H1 (cell line): ENCODE measurements at regions not wholly inside any gene's neighbourhood (a gene's known extent, or its start where the extent isn't known, plus 50 kb on each side); places are given as distances from the start of the nearest gene placed in this dataset.

Experiments used
- CTCF ChIA-PET: fragments of 300-600 bp; sonication (Branson Sonifier 250); formaldehyde crosslinking; loops from one replicate; lab custom pipeline; 2021; ENCODE audit not compliant: partially characterized antibody; lab: Charles Lee
- POLR2A ChIA-PET: fragments of 300-600 bp; sonication (Branson Sonifier 250); formaldehyde crosslinking; loops from one replicate; lab custom pipeline; 2021; ENCODE audit warnings: inconsistent platforms; ENCODE audit not compliant: partially characterized antibody; lab: Charles Lee
- DNase-seq, 2 experiments: peaks; one replicate each; pipeline versions ENCODE4 v3.0.0 to v3.0.0-alpha.2; 2010 to 2022; ENCODE audit warnings: low spot score in 2 of 2, low read depth in 1 of 2, mixed read lengths in 1 of 2
- FAIRE-seq: peaks from 2 replicates; lab custom pipeline; 2011; peaks lifted over from hg19 to GRCh38; lab: Jason Lieb, UNC
- H2AFZ ChIP-seq: 2 replicates; pipeline ENCODE4 v1.8.1; 2012; ENCODE audit warnings: low read length, inconsistent platforms
- H2AK5ac ChIP-seq: 2 replicates; pipeline ENCODE4 v1.6.1; 2013; ENCODE audit warnings: low read depth, low read length
- H2BK120ac ChIP-seq: replicated peaks from 2 replicates; pipeline ENCODE3; 2013; ENCODE audit warnings: low read depth, low read length, inconsistent platforms
- H2BK12ac ChIP-seq: 2 replicates; pipeline ENCODE4 v1.6.1; 2013; ENCODE audit warnings: low read depth, low read length
- H2BK15ac ChIP-seq: 2 replicates; pipeline ENCODE4 v1.6.1; 2013; ENCODE audit warnings: low read length
- H2BK20ac ChIP-seq: 2 replicates; pipeline ENCODE4 v1.6.1; 2013; ENCODE audit warnings: low read length
- H2BK5ac ChIP-seq: 2 replicates; pipeline ENCODE4 v1.6.1; 2013; ENCODE audit warnings: low read depth, low read length
- H3K14ac ChIP-seq: 2 replicates; pipeline ENCODE4 v1.6.1; 2013; ENCODE audit warnings: inconsistent platforms; ENCODE audit not compliant: insufficient read length
- H3K18ac ChIP-seq: 2 replicates; pipeline ENCODE4 v1.6.1; 2013; ENCODE audit warnings: low read length; ENCODE audit errors: extremely low read depth
- H3K23ac ChIP-seq: 2 replicates; pipeline ENCODE4 v1.6.1; 2013; ENCODE audit warnings: inconsistent platforms; ENCODE audit not compliant: insufficient read length
- H3K23me2 ChIP-seq: 2 replicates; pipeline ENCODE4 v1.6.1; 2013; ENCODE audit warnings: low read depth, low read length
- H3K27ac ChIP-seq: 2 replicates; pipeline ENCODE4 v1.6.1; 2011; ENCODE audit warnings: low read depth, low read length, inconsistent platforms
- H3K27me3 ChIP-seq, 4 experiments: replicated peaks in 1 of 4; 1 replicate in 1 of 4; 2 replicates in 3 of 4; pipeline versions ENCODE4 v1.6.1 to v1.8.1; 2011 to 2013; ENCODE audit warnings: low read length in 3 of 4, mild to moderate bottlenecking in 3 of 4, inconsistent platforms in 2 of 4, mixed read lengths in 2 of 4, moderate library complexity in 1 of 4; ENCODE audit not compliant: control insufficient read depth in 3 of 4, insufficient read depth in 3 of 4; ENCODE audit errors: extremely low read depth in 1 of 4
- H3K36me3 ChIP-seq, 4 experiments: 2 replicates each; pipeline versions ENCODE4 v1.6.1 to v1.8.1; 2011 to 2013; ENCODE audit warnings: mild to moderate bottlenecking in 4 of 4, low read length in 3 of 4, moderate library complexity in 2 of 4, control low read depth in 1 of 4, inconsistent platforms in 1 of 4; ENCODE audit not compliant: insufficient read depth in 4 of 4, control insufficient read depth in 2 of 4
- H3K4ac ChIP-seq: replicated peaks from 2 replicates; pipeline ENCODE3; 2013; ENCODE audit warnings: low read length, low read depth, mixed read lengths, inconsistent platforms; ENCODE audit not compliant: insufficient read length
- H3K4me1 ChIP-seq, 4 experiments: replicated peaks in 1 of 4; 1 replicate in 1 of 4; 2 replicates in 3 of 4; pipeline versions ENCODE4 v1.6.1 to v1.8.1; 2011 to 2013; ENCODE audit warnings: low read length in 3 of 4, inconsistent platforms in 2 of 4, mixed read lengths in 1 of 4; ENCODE audit not compliant: insufficient read depth in 4 of 4, control insufficient read depth in 3 of 4
- H3K4me2 ChIP-seq, 2 experiments: 2 replicates each; pipeline versions ENCODE4 v1.6.1 to v1.8.1; 2011 to 2013; ENCODE audit warnings: low read depth in 2 of 2, low read length in 2 of 2, control low read depth in 1 of 2, inconsistent platforms in 1 of 2, mild to moderate bottlenecking in 1 of 2; ENCODE audit not compliant: insufficient read depth in 1 of 2
- H3K4me3 ChIP-seq, 4 experiments: fragments of 200-600, 300-600 bp in 1 of 4; sonication (generic), shearing (Covaris generic), sonication (Bioruptor Twin) in 1 of 4; 2 replicates each; pipeline versions ENCODE4 v1.5.1 to v1.8.1; 2011 to 2016; ENCODE audit warnings: low read length in 4 of 4, low read depth in 3 of 4, control low read depth in 2 of 4, inconsistent platforms in 2 of 4, mild to moderate bottlenecking in 2 of 4, mixed read lengths in 1 of 4, moderate library complexity in 1 of 4; ENCODE audit not compliant: insufficient read depth in 2 of 4; ENCODE audit errors: extremely low read depth in 1 of 4
- H3K56ac ChIP-seq: replicated peaks from 2 replicates; pipeline ENCODE3; 2013; ENCODE audit warnings: low read depth, mild to moderate bottlenecking, mixed read lengths, low read length, inconsistent platforms; ENCODE audit not compliant: insufficient read length
- H3K79me1 ChIP-seq: 2 replicates; pipeline ENCODE4 v1.6.1; 2013; ENCODE audit warnings: low read depth, low read length, control low read depth
- H3K79me2 ChIP-seq, 2 experiments: 2 replicates each; pipeline versions ENCODE4 v1.6.1 to v1.8.1; 2012 to 2013; ENCODE audit warnings: low read length in 2 of 2, mild to moderate bottlenecking in 2 of 2, inconsistent platforms in 1 of 2; ENCODE audit not compliant: insufficient read depth in 2 of 2, control insufficient read depth in 1 of 2
- H3K9ac ChIP-seq, 4 experiments: replicated peaks in 1 of 4; 1 replicate in 1 of 4; 2 replicates in 3 of 4; pipeline versions ENCODE4 v1.6.1 to v1.8.1; 2011 to 2013; ENCODE audit warnings: low read depth in 3 of 4, low read length in 3 of 4, control low read depth in 2 of 4, mild to moderate bottlenecking in 2 of 4, moderate library complexity in 2 of 4, inconsistent platforms in 1 of 4; ENCODE audit errors: extremely low read depth in 1 of 4
- H3K9me3 ChIP-seq, 2 experiments: 2 replicates each; pipeline versions ENCODE4 v1.6.1 to v1.8.1; 2012 to 2013; ENCODE audit warnings: mild to moderate bottlenecking in 2 of 2, moderate library complexity in 2 of 2, control low read depth in 1 of 2, inconsistent platforms in 1 of 2, low read depth in 1 of 2, low read length in 1 of 2, mixed read lengths in 1 of 2; ENCODE audit not compliant: insufficient read depth in 2 of 2
- H4K20me1 ChIP-seq, 2 experiments: replicated peaks in 1 of 2; 2 replicates each; pipeline versions ENCODE3 to v1.8.1; 2011 to 2013; ENCODE audit warnings: inconsistent platforms in 2 of 2, low read length in 2 of 2, mild to moderate bottlenecking in 1 of 2; ENCODE audit not compliant: insufficient read depth in 2 of 2, control insufficient read depth in 1 of 2
- H4K5ac ChIP-seq: 2 replicates; pipeline ENCODE4 v1.6.1; 2013; ENCODE audit warnings: low read length, low read depth, mixed read lengths, inconsistent platforms; ENCODE audit not compliant: insufficient read length
- H4K8ac ChIP-seq: 2 replicates; pipeline ENCODE4 v1.8.0; 2013; ENCODE audit warnings: mild to moderate bottlenecking, moderate library complexity, low read length, inconsistent platforms; ENCODE audit not compliant: insufficient read depth; ENCODE audit errors: extremely low read depth
- H4K91ac ChIP-seq: replicated peaks from 2 replicates; pipeline ENCODE3; 2013; ENCODE audit warnings: low read length, mixed read lengths, inconsistent platforms; ENCODE audit not compliant: insufficient read length
- CBX5 ChIP-seq: fragments of 300-800, 300-1000 bp; sonication (generic); IDR thresholded peaks from 2 replicates; pipeline ENCODE4 v1.7.1; 2016; ENCODE audit warnings: antibody characterized with exemption, low read length, low read depth
- CBX8 ChIP-seq: fragments of 300-800, 300-1000 bp; sonication (generic); IDR thresholded peaks from 2 replicates; pipeline ENCODE4 v1.7.1; 2016; ENCODE audit warnings: low read depth, low read length, borderline replicate concordance
- CTBP2 ChIP-seq: IDR thresholded peaks from 2 replicates; pipeline ENCODE4 v1.7.0; 2011; ENCODE audit warnings: borderline replicate concordance, mild to moderate bottlenecking, moderate library complexity, mixed read lengths, low read length; ENCODE audit not compliant: insufficient read depth, insufficient read length
- POLR2AphosphoS5 ChIP-seq: IDR thresholded peaks from 2 replicates; pipeline ENCODE4 v1.6.1; 2011; ENCODE audit warnings: low read depth, low read length
- RAD21 ChIP-seq, 2 experiments: IDR thresholded peaks in 1 of 2; conservative IDR thresholded peaks in 1 of 2; 2 replicates each; pipeline ENCODE4 v1.6.1; 2011; ENCODE audit warnings: low read depth in 2 of 2, low read length in 2 of 2, improper control_type of control experiment in 1 of 2, inconsistent platforms in 1 of 2, mild to moderate bottlenecking in 1 of 2, moderate library complexity in 1 of 2
- SIN3A ChIP-seq, 2 experiments: IDR thresholded peaks in 1 of 2; conservative IDR thresholded peaks in 1 of 2; 2 replicates each; pipeline ENCODE4 v1.6.1; 2011 to 2012; ENCODE audit warnings: low read length in 2 of 2, improper control_type of control experiment in 1 of 2, low read depth in 1 of 2, mild to moderate bottlenecking in 1 of 2
- TAF1 ChIP-seq: IDR thresholded peaks from 2 replicates; pipeline ENCODE4 v1.6.1; 2011; ENCODE audit warnings: mild to moderate bottlenecking, low read depth, low read length
- TAF7 ChIP-seq: optimal IDR thresholded peaks from 2 replicates; pipeline ENCODE3; 2011; ENCODE audit warnings: low read depth, mild to moderate bottlenecking, inconsistent platforms, low read length, moderate library complexity, borderline replicate concordance
- TBP ChIP-seq: IDR thresholded peaks from 2 replicates; pipeline ENCODE4 v1.6.1; 2011; ENCODE audit warnings: low read depth, low read length, improper control_type of control experiment
- TEAD4 ChIP-seq: IDR thresholded peaks from 2 replicates; pipeline ENCODE4 v1.6.1; 2012; ENCODE audit warnings: low read depth, low read length, inconsistent platforms, mixed read lengths
- WGBS, 2 experiments: shearing (Covaris generic) in 1 of 2; methylation state at CpG; one replicate each; pipeline versions ENCODE4 v1.1.6 to v1.1.7; 2013 to 2015; ENCODE audit warnings: low lambda C conversion rate in 2 of 2, mixed read lengths in 2 of 2, inconsistent platforms in 1 of 2, low coverage in 1 of 2, missing lambda C conversion rate in 1 of 2; ENCODE audit not compliant: insufficient replicate concordance in 2 of 2, insufficient coverage in 1 of 2, insufficient read length in 1 of 2; ENCODE audit errors: extremely low coverage in 1 of 2, missing lambda C conversion rate in 1 of 2; 5-methylcytosine and 5-hydroxymethylcytosine counted together

DNA sequence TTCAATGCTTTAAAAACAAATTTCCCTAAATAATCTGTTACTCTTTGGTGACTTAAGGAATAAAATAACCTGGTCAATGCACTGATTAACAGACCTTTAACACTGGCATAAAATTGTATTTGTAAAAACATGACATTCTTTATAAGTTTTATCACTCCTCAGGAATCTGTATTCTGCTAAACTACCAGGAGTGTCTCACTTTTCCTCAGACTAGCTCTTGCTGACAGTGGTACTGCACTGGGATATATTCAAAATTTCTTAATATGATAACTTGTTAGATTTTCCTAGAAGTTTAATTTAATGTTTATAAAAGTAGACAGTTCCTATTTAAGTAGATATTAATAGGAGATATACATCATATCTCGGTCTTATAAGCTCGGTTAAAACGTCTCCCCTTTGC, 363.4 kb upstream of the ARHGEF26 start:
- CTCF ChIA-PET = interaction anchor here (0.6 to 1.6 kb wide), 4 partner anchors 9 to 341 kb away, joined by 3 to 4 read pairs (median 4); no protein-coding TSS in a partner anchor
- no peak overlapping the region for H3K4ac ChIP-seq
- TF ChIP-seq TAF1 (no peak), TEAD4 (no peak), POLR2AphosphoS5 (no peak), RAD21 (IDR thresholded peaks at IDR 0.05 in 1 of 2, conservative IDR thresholded peaks at IDR 0.05 in 1 of 2; ENCODE audit: low read depth in 2 of 2, low read length in 2 of 2) (no peak), CTBP2 (no peak), CBX5 (no peak), TAF7 (no peak), SIN3A (conservative IDR thresholded peaks at IDR 0.05 in 1 of 2, IDR thresholded peaks at IDR 0.05 in 1 of 2; ENCODE audit: low read depth in 1 of 2, low read length in 2 of 2) (no peak), CBX8 (no peak), TBP (no peak)
- no peak overlapping the region for H4K5ac ChIP-seq
- no peaks in the 10 kb centered on the region for H3K27me3 ChIP-seq
- H2AFZ ChIP-seq = no peak overlapping the region
- H2BK15ac ChIP-seq = no peak overlapping the region
- H3K27ac ChIP-seq = no peak overlapping the region
- no peak overlapping the region for H3K4me3 ChIP-seq
- H3K9ac ChIP-seq = no peak overlapping the region
- FAIRE-seq (no peak), DNase-seq (no peak)
- no peak overlapping the region for H4K91ac ChIP-seq
- no peak overlapping the region for H2AK5ac ChIP-seq
- H3K4me1 ChIP-seq = no peaks in the 10 kb centered on the region
- no peaks in the 10 kb centered on the region for H3K36me3 ChIP-seq
- no peaks in the 10 kb centered on the region for H4K20me1 ChIP-seq
- no peaks in the 10 kb centered on the region for H3K23me2 ChIP-seq
- H2BK5ac ChIP-seq = no peak overlapping the region
- no peaks in the 10 kb centered on the region for H3K79me2 ChIP-seq
- no peak overlapping the region for H2BK120ac ChIP-seq
- H3K79me1 ChIP-seq = no peaks in the 10 kb centered on the region
- H4K8ac ChIP-seq = no peak overlapping the region
- WGBS, 2 experiments = 93% methylated on average over 3 of the region's 3 CpGs; no CpG with 5 or more reads in 1 of the 2 experiments
- H3K56ac ChIP-seq = no peak overlapping the region
- no peak overlapping the region for H2BK20ac ChIP-seq
- H2BK12ac ChIP-seq = no peak overlapping the region
- H3K9me3 ChIP-seq = no peaks in the 10 kb centered on the region
- H3K4me2 ChIP-seq = no peak overlapping the region
- H3K14ac ChIP-seq = no peak overlapping the region
- H3K23ac ChIP-seq = no peak overlapping the region
- POLR2A ChIA-PET = no interaction called here
- no peak overlapping the region for H3K18ac ChIP-seq
